SKM-1 treated with dmso at 0.1 percent for 144 hours (cell line): ENCODE measurements at regions not wholly inside any gene's neighbourhood (a gene's known extent, or its start where the extent isn't known, plus 50 kb on each side); places are given as distances from the start of the nearest gene placed in this dataset.
"Not testable (repeated sequence)": the region's sequence is repeated elsewhere in the genome, so short reads cannot be mapped to it uniquely, and the experiment has no call there.

Source experiments
- DNase-seq: peaks from one replicate; lab custom pipeline; 2025; ENCODE audit not compliant: unreplicated experiment; lab: John Stamatoyannopoulos, UW

- DNase-seq, result no peak
These were observed 319.8 kb downstream of the FOXO1 start for GRCh38 chr13:40346592-40346991.

- no peak for DNase-seq
These were observed 318.3 kb downstream of the FOXO1 start for GRCh38 chr13:40348096-40348679.

- DNase-seq, result no peak
These were observed 316.0 kb downstream of the FOXO1 start for GRCh38 chr13:40350283-40350992.

DNA sequence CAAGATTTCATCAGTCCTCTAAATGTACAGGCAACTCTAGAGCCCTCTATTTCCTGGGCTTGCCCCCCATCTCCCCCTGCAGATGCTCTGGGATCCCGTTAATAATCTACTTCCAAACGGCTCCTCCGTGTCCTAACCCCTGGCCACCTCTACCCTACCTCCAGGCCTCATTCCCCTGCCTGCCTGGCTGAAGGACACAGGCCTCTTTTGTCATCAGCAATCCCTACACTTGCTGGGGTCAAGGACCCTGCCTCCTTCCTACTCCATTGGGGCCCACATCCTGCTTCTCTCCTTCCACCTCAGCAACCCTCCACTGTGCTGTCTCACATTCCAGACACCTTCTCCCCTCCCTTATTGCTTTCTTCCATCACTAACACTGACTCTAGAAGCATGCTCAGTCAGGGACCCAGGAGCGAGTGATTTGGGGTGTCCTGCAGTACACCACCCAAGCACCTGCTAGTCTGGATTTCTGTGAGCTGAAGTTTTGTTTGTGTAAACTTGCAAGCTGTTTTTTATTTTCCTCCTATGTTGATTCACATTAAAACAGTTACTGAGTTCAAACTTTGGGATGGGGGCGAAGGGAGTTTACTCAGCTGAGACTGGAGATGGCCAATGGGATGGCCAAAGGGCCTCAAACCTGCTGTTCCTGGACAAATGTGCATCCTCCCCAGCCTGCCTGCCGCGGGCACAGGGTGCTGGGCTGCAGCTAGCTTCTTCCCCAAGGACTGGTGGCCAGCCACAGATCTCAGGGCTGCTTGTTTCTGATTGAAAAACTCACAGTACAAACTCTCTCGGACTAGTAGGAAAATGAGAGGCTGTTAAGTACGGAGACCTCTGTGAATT, 314.7 kb downstream of the FOXO1 start:
- no peak for DNase-seq

GRCh38 chr13:40352380-40352778, 314.1 kb downstream of the FOXO1 start:
- no peak for DNase-seq

DNA sequence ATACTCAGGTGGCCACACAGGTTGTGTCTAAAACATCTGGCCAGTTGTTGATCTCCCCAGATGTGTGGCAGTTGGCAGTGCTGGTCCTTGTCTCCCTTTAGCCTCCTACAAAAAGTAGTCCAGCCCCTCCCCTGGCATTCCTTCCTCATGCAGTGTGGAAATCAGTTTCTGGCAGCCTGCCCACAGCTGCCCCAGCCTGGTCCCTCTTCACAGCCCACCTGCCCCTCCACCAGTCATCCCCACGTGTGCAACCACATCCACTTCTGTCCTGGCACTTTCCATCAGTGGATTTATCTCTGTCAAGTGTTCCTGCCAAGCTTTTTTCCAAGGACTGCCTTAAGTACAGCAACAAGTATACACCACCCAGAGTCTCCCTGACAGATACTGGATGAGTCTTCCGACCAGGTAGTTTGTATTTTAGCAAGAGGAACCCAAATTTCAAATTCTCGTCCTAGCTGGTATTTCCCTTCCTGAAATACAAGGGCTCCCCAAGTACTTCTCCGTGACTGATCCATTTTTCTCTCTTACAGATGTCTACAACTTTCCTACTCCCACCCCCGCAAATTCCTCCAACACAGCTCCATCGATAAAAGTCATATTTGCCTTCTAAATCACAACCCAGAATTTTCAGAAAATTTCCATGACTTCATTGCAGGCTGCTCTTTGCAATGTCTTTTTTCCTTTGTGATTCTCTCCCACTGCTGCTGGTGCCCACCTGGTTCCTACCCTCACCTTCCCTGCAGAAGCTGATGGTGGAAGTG, 313.5 kb downstream of the FOXO1 start:
- no peak for DNase-seq

- DNase-seq, result no peak
These were observed 311.2 kb downstream of the FOXO1 start for GRCh38 chr13:40355126-40355724.

DNA sequence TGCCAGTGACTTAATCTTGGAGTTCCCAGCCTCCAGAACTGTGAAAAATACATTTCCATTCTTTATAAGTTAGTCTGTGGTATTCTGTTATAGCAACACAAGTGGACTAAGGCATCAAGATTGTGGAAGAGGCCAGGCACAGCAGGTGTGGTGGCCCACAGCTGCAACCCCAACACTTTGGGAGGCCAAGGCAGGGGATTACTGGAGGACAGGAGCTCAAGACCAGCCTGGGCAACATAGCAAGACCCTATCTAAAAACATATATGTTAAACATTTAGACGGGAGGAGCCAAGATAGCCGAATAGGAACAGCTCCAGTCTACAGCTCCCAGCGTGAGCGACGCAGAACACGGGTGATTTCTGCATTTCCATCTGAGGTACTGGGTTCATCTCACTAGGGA, 310.4 kb downstream of the FOXO1 start:
- no peak for DNase-seq

DNA sequence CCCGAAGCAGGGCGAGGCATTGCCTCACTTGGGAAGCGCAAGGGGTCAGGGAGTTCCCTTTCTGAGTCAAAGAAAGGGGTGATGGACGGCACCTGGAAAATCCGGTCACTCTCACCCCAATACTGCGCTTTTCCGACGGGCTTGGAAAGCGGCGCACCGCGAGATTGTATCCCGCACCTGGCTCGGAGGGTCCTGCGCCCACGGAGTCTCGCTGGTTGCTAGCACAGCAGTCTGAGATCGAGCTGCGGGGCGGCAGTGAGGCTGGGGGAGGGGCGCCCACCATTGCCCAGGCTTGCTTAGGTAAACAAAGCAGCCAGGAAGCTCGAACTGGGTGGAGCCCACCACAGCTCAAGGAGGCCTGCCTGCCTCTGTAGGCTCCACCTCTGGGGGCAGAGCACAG, 310.0 kb downstream of the FOXO1 start:
- not testable (repeated sequence) for DNase-seq

DNA sequence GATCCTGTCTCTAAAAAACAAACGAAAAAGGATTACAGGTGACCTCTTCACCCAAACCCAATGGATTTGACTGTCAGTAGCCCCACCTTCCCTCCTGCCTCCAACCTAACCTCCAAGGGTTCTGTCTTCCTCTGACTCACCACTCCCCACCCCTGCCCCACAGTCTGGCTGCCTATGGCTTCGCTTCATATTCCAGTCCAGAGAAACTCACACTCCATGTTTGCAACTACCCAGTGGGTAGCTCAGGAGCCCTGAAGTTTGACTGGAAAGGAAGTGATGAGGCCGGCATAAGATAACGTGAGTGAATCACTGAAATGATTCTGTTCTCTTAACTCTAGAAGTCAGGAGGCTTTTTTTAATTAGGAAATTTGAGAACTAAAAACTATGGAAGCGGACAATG, 303.9 kb downstream of the FOXO1 start:
- DNase-seq, result no peak

DNA sequence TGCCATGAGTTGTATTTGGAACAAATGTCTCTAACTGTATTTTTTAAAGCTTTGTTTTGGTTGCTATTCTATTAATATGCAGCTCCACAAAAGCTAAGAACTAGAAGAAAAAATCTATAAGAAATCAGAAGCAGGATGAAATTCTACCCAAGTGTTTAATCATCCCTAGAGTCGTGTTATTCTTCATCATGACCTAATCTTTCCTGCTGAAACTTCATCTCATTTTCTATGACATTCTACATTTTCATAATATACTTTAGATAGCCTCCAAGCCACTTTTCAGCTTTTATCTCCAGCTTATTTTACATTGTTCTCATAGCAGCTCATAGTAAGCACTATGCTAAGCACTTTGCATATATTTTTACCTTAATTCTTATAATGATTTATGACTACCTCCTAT, 302.8 kb downstream of the FOXO1 start:
- no peak for DNase-seq

DNA sequence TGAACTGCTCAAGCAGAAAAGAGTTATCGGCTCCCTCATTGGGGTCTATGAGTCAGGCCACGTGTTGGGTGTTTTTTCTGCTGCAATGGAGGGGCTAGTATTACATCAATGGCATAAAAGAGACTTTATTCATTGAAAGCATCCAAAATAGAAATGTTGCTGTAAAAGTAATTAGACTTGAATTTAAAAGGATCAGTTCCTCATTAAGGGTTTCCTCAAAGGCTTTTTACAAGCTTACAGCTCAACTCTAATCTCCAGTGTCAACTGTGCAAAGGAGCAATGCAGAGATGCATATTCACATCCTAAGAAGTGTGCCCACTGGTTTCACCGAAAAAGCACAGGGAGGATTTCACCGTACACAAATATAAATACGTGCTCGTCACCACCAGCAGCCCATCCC, 300.3 kb downstream of the FOXO1 start:
- DNase-seq, result no peak

DNA sequence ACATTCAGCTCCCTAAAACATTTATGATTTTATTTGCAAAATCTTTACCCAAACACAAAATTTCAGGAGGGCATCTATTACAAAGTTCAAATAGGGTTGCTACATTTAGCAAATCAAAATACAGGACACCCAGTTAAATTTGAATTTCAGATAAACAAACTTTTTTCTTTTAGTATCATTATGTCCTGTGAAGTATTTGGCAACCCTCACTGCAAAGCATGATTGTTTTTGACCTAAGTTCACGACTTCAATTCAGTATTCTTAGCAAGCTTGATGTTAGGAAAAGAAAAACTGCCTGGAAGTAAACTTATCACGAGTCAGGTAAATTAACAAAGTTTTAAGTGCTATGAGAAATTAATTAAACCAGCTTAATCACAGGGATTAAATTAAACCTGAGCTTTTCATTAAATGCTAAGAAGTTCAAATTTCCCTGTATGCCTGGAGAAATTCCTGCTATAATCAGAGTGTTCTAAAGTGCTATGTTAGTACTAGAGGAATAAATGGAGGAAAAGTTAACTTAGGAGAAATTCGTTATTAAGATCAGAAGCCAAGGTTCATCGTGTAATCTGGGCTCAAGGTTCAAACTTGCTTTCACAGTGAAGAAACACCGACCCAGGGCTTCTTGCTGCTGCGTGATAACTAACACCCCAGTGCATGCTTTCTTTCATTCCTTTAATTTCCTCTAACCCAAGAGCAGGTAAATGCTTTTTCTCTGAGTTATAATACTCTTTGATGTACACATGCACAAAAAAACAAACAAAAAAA, 298.1 kb downstream of the FOXO1 start:
- DNase-seq, result no peak

GRCh38 chr13:40370661-40371060, 295.8 kb downstream of the FOXO1 start:
- DNase-seq, result no peak

GRCh38 chr13:40371531-40372125, 294.8 kb downstream of the FOXO1 start:
- DNase-seq, result no peak

- not testable (repeated sequence) for DNase-seq
These were observed 292.8 kb downstream of the FOXO1 start for GRCh38 chr13:40373608-40374007.

DNA sequence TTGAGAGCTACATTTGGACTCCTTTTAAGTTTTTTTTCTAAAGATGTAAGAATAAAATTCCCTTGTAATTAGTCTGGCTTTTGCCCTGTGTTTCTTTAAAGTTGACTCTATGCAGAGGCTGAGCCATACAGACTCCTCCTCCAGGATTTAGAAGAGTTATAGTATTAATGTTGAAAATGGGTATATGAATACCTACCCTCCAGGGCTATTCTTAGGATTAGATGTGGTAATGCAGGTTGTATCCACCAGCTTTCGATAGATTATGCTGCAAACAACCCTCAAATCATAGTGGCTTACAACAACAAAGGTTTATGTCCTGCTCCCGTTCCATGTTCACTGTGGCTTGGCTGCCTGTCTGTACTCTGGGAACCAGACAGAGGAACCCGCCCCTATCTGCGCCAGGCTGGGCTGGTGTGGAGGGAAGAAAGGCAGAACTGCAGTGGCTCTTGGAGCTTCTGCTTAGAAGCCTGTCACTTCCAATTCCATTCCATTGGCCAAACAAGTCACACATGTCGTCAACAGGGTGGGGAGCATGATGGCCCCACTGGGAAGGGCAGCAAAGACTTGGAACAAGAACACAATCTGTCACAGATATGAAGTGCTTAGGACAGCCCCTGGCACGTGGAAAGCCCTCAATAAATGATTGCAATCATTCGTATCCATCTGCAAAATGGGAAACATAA, 290.8 kb downstream of the FOXO1 start:
- DNase-seq, result no peak

DNA sequence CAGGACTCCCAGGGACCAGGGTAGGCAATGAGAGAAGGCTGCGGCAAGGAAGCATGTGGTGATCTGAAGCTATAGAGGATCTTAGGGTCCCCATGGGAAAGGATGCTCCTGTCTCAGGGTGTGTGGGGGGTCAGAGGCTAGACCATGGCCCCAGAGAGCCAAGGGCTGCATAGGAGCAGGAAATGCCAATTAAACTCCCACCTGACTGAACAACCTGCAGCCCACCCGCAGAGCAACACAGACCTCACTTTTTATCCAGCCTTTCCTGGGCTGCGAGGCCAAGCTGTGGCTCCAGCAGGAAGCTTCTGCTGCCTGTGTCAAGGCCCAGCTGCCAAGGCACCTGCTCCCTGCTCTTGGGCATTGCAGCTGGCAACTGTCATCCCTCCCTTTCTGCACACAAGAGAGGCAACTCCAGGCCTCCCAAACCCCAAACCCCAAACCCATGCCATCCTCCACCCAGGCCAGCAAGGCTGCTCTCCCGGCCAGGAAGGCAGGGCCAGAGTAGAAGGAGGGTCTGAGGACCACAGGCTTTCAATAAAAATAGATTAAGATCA, 290.1 kb downstream of the FOXO1 start:
- DNase-seq, result no peak
